Mesenchymal stem cell (in vitro differentiated cells and primary cell): ENCODE measurements at regions not wholly inside any gene's neighbourhood (a gene's known extent, or its start where the extent isn't known, plus 50 kb on each side); places are given as distances from the start of the nearest gene placed in this dataset.

ENCODE experiments used
- DNase-seq: peaks from one replicate; pipeline ENCODE4 v3.0.0-alpha.2; 2013
- H2AFZ ChIP-seq: one replicate; pipeline ENCODE4 v1.6.1; 2013; ENCODE audit warnings: low read depth, mild to moderate bottlenecking, control low read depth, inconsistent platforms, low read length, moderate library complexity
- H2AK5ac ChIP-seq: 2 replicates; pipeline ENCODE4 v1.6.1; 2013; ENCODE audit warnings: low read length, moderate library complexity, mild to moderate bottlenecking, inconsistent platforms; ENCODE audit not compliant: severe bottlenecking
- H2BK120ac ChIP-seq: one replicate; pipeline ENCODE4 v1.6.1; 2013; ENCODE audit warnings: low read depth, mild to moderate bottlenecking, inconsistent platforms, low read length, moderate library complexity
- H2BK12ac ChIP-seq, 2 experiments: one replicate each; pipeline ENCODE4 v1.6.1; 2013; ENCODE audit warnings: inconsistent platforms in 2 of 2, low read length in 2 of 2, mild to moderate bottlenecking in 2 of 2, moderate library complexity in 2 of 2, control low read depth in 1 of 2
- H2BK15ac ChIP-seq: one replicate; pipeline ENCODE4 v1.6.1; 2013; ENCODE audit warnings: mild to moderate bottlenecking, low read depth, inconsistent platforms; ENCODE audit not compliant: poor library complexity, severe bottlenecking
- H2BK5ac ChIP-seq: 2 replicates; pipeline ENCODE4 v1.6.1; 2013; ENCODE audit warnings: low read depth, mild to moderate bottlenecking, low read length, control low read depth, inconsistent platforms; ENCODE audit not compliant: poor library complexity, severe bottlenecking
- H3K14ac ChIP-seq, 2 experiments: one replicate each; pipeline ENCODE4 v1.6.1; 2013; ENCODE audit warnings: inconsistent platforms in 2 of 2, low read length in 2 of 2, control low read depth in 1 of 2, mild to moderate bottlenecking in 1 of 2, moderate library complexity in 1 of 2
- H3K18ac ChIP-seq, 2 experiments: one replicate each; pipeline ENCODE4 v1.6.1; 2013; ENCODE audit warnings: inconsistent platforms in 2 of 2, low read length in 2 of 2, control low read depth in 1 of 2, low read depth in 1 of 2, mild to moderate bottlenecking in 1 of 2
- H3K23ac ChIP-seq, 2 experiments: one replicate each; pipeline ENCODE4 v1.6.1; 2013; ENCODE audit warnings: inconsistent platforms in 2 of 2, low read length in 2 of 2, mild to moderate bottlenecking in 2 of 2, moderate library complexity in 2 of 2, control low read depth in 1 of 2
- H3K27ac ChIP-seq: 2 replicates; pipeline ENCODE4 v1.5.1; 2013; ENCODE audit warnings: mild to moderate bottlenecking, moderate library complexity, low read length, control low read depth, inconsistent platforms; ENCODE audit not compliant: poor library complexity, severe bottlenecking
- H3K27me3 ChIP-seq, 2 experiments: 2 replicates each; pipeline versions ENCODE4 v1.6.1 to v1.7.0; 2013; ENCODE audit warnings: low read length in 2 of 2, mild to moderate bottlenecking in 2 of 2, moderate library complexity in 2 of 2, control low read depth in 1 of 2, inconsistent platforms in 1 of 2; ENCODE audit not compliant: control insufficient read depth in 1 of 2, insufficient read depth in 1 of 2
- H3K36me3 ChIP-seq, 2 experiments: 2 replicates each; pipeline versions ENCODE4 v1.6.1 to v1.7.0; 2013; ENCODE audit warnings: low read length in 2 of 2, control low read depth in 1 of 2, inconsistent platforms in 1 of 2, low read depth in 1 of 2, mild to moderate bottlenecking in 1 of 2; ENCODE audit not compliant: insufficient read depth in 2 of 2, control insufficient read depth in 1 of 2
- H3K4ac ChIP-seq, 2 experiments: one replicate each; pipeline ENCODE4 v1.6.1; 2013; ENCODE audit warnings: inconsistent platforms in 2 of 2, low read length in 2 of 2, mild to moderate bottlenecking in 2 of 2, moderate library complexity in 2 of 2, control low read depth in 1 of 2, low read depth in 1 of 2
- H3K4me1 ChIP-seq: 2 replicates; pipeline ENCODE4 v1.6.1; 2013; ENCODE audit warnings: low read depth, low read length, control low read depth; ENCODE audit not compliant: control insufficient read depth, insufficient read depth
- H3K4me2 ChIP-seq: 2 replicates; pipeline ENCODE4 v1.6.1; 2013; ENCODE audit warnings: low read length, mild to moderate bottlenecking, inconsistent platforms; ENCODE audit not compliant: poor library complexity, severe bottlenecking
- H3K4me3 ChIP-seq, 2 experiments: 2 replicates each; pipeline versions ENCODE4 v1.5.1 to v1.7.0; 2013; ENCODE audit warnings: low read length in 2 of 2, mild to moderate bottlenecking in 2 of 2, control low read depth in 1 of 2, low read depth in 1 of 2; ENCODE audit not compliant: insufficient read depth in 1 of 2
- H3K79me1 ChIP-seq: replicated peaks from 2 replicates; pipeline ENCODE4 v1.6.1; 2013; ENCODE audit warnings: mild to moderate bottlenecking, control low read depth, low read length, inconsistent platforms; ENCODE audit not compliant: poor library complexity, severe bottlenecking
- H3K9ac ChIP-seq: 2 replicates; pipeline ENCODE4 v1.7.0; 2013; ENCODE audit warnings: mild to moderate bottlenecking, low read length, moderate library complexity
- H3K9me3 ChIP-seq: 2 replicates; pipeline ENCODE4 v1.7.0; 2013; ENCODE audit warnings: mild to moderate bottlenecking, low read length; ENCODE audit not compliant: control insufficient read depth
- H4K8ac ChIP-seq: one replicate; pipeline ENCODE4 v1.6.1; 2013; ENCODE audit warnings: inconsistent platforms, mild to moderate bottlenecking, low read length, moderate library complexity
- H4K91ac ChIP-seq: one replicate; pipeline ENCODE4 v1.6.1; 2013; ENCODE audit warnings: mild to moderate bottlenecking, low read length, inconsistent platforms
- WGBS: methylation state at CpG from one replicate; pipeline ENCODE4 v1.1.7; 2013; ENCODE audit warnings: mixed read lengths; 5-methylcytosine and 5-hydroxymethylcytosine counted together

DNA sequence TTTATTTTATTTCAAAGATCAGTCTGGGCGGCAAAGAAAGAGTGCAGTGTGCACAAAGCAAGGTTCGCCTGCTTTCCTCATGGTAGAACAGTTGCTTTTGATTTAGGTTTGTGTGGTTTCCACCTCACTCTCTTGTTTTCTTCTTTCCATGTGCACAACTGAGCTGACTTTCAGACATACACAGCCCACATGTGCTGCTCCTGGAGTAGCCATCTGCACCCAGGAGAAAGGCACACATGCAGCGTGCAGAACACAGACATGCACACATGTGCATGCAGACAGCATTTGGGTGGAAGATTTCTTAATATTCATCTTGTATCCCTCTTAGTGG lies 302.1 kb downstream of the FZD1 start:
- Histone ChIP-seq H3K79me1 (no peaks in the 10 kb centered on the region), H3K4me1 (peaks cover 2% of the 10 kb centered on the region), H2BK12ac (no peak overlapping the region), H3K27me3 (peaks cover 0 to 4% of the 10 kb centered on the region in 2 experiments), H3K23ac (no peak overlapping the region), H3K9me3 (no peaks in the 10 kb centered on the region), H4K8ac (no peak overlapping the region), H3K4me3 (peak overlapping the region in 1 of 2 experiments; percentile 57), H3K9ac (peak overlapping the region; percentile 46), H3K27ac (no peak overlapping the region), H3K4me2 (no peak overlapping the region), H2BK5ac (no peak overlapping the region), H3K4ac (no peak overlapping the region), H3K36me3 (no peaks in the 10 kb centered on the region), H2BK120ac (no peak overlapping the region), H4K91ac (no peak overlapping the region), H3K14ac (no peak overlapping the region), H2AK5ac (no peak overlapping the region), H3K18ac (no peak overlapping the region), H2BK15ac (no peak overlapping the region), H2AFZ (no peak overlapping the region)
- 93% methylated on average over 3 of the region's 3 CpGs for WGBS
- DNase-seq: no peak

DNA sequence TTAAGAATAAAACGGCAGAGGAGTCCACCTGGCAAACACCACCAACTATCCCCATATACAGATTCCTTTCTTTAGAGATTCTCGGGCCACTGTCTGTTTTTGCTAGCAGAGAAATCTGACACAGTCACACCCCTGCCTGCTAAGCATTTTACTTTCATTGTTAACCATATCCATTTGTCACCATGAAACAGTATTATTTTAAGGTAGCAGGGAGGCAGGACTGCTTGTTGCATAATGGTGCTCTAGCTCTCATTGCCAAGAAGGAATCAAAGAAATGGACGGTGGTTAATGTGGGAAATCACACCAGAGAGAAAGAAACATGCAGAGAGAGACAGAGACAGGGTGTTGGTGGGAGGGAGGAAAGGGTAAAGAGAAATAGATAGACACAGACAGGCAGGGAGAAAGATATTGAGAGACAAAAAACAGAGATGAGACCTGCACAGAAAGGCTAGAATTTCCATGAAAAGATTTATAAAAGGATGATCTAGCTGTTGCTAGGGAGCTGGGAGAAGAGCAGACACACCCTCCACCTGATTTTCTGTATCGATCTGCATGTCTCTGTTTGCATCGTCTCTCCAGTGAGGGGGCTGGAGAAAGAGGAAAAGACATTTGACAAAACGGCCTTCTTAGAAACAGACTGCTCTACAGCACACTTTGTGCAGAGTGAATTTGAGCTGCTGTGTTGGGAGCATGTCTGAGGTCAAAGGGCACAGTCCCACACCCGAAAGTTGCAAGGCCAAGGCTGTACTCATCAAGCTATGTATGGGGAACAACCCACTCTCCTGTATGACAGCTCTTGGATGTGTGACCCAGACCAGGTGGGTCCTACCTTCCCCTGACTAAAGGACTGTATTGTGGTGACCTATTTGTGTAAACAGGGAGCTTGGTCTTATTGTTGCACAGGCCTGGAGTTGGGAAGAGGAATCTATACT lies 303.1 kb downstream of the FZD1 start:
- Histone ChIP-seq H3K9ac (no peak overlapping the region), H2AFZ (no peak overlapping the region), H2BK15ac (no peak overlapping the region), H4K91ac (no peak overlapping the region), H2AK5ac (no peak overlapping the region), H3K4me1 (no peaks in the 10 kb centered on the region), H3K27me3 (peaks cover 0 to 4% of the 10 kb centered on the region in 2 experiments), H2BK12ac (no peak overlapping the region), H3K36me3 (no peaks in the 10 kb centered on the region), H3K4ac (no peak overlapping the region), H3K18ac (no peak overlapping the region), H3K23ac (no peak overlapping the region), H3K9me3 (no peaks in the 10 kb centered on the region), H4K8ac (no peak overlapping the region), H2BK120ac (no peak overlapping the region), H3K4me3 (no peak overlapping the region), H3K27ac (no peak overlapping the region), H3K79me1 (no peaks in the 10 kb centered on the region), H3K14ac (no peak overlapping the region), H3K4me2 (no peak overlapping the region), H2BK5ac (no peak overlapping the region)
- DNase-seq: no peak
- WGBS: 76% methylated on average over 7 of the region's 7 CpGs

DNA sequence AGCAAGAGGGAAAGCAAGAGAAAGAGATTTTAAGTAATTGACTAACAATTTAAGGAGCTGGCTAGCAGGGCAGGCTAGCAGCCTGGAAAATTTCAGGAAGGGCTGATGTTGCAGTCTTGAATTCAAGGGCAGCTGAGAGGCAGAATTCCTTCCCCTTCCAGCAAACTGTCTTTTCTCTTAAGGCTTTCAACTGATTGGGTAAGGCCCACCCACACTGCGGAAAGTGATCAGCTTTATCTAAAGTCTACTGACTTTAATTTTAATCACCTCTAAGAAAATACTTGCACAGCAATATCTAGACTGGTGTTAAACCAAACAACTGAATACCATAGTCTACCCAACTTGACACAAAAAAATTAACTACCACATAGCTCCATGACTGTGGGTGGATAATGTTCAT lies 303.9 kb downstream of the FZD1 start:
- Histone ChIP-seq H3K36me3 (no peaks in the 10 kb centered on the region), H3K14ac (no peak overlapping the region), H3K27me3 (peaks cover 0 to 4% of the 10 kb centered on the region in 2 experiments), H3K4me3 (no peak overlapping the region), H4K8ac (no peak overlapping the region), H3K18ac (no peak overlapping the region), H3K4me2 (no peak overlapping the region), H2BK12ac (no peak overlapping the region), H2BK15ac (no peak overlapping the region), H3K4me1 (no peaks in the 10 kb centered on the region), H3K23ac (no peak overlapping the region), H3K9ac (no peak overlapping the region), H4K91ac (no peak overlapping the region), H2BK120ac (no peak overlapping the region), H2AK5ac (no peak overlapping the region), H3K9me3 (no peaks in the 10 kb centered on the region), H3K4ac (no peak overlapping the region), H3K79me1 (no peaks in the 10 kb centered on the region), H3K27ac (no peak overlapping the region), H2AFZ (no peak overlapping the region), H2BK5ac (no peak overlapping the region)
- WGBS: 97% methylated on average over 1 of the region's 1 CpG
- no peak for DNase-seq

DNA sequence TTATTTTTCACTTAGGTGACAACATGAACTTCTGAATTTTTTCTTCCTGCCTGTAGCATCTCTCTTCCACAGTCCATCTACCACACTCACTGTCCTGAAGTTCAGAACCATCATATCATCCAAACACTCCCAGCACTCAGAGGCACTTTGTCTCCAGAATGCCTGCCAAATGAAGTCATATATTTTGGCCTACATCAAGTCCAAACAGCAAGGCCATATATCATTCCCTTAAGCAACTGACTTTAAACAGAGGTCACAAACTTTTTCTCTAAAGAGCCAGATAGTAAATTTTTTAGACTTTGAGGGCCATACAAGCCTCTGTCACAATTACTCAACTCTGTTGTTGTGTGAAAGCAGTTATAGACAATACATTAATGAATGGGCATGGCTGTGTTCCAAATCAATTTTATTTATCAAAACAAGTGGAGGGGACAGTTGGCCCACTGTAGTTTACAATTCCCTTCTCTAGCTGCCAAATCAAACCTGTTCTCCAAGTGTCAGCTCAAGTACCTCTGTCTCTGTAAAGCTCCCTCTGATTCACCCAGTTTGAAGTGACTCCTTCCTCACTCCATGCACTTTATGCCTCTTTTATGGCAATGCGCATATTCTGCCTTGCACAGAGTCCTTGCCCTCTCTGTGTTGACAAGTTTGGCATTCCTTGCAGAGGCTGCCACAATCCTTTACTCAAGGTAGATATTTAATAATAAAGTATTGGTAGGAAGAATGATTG lies 305.7 kb downstream of the FZD1 start:
- Histone ChIP-seq H4K91ac (no peak overlapping the region), H3K18ac (no peak overlapping the region), H3K9ac (no peak overlapping the region), H3K27me3 (peaks cover 0 to 4% of the 10 kb centered on the region in 2 experiments), H3K4ac (no peak overlapping the region), H3K27ac (no peak overlapping the region), H2BK15ac (no peak overlapping the region), H2AK5ac (no peak overlapping the region), H2AFZ (no peak overlapping the region), H2BK5ac (no peak overlapping the region), H4K8ac (no peak overlapping the region), H3K23ac (no peak overlapping the region), H3K36me3 (no peaks in the 10 kb centered on the region), H3K4me3 (no peak overlapping the region), H3K79me1 (no peaks in the 10 kb centered on the region), H3K4me1 (no peaks in the 10 kb centered on the region), H2BK12ac (no peak overlapping the region), H3K9me3 (no peaks in the 10 kb centered on the region), H3K4me2 (no peak overlapping the region), H2BK120ac (no peak overlapping the region), H3K14ac (no peak overlapping the region)
- DNase-seq: no peak
- WGBS: 40% methylated on average over 1 of the region's 1 CpG
